T-helper 2 cell treated with Interferon-gamma antibody and Interleukin-4, amounts not matched to agents 100 ng/mL and 5 ng/mL, for 36 hours (primary cell): ENCODE measurements at regions not wholly inside any gene's neighbourhood (a gene's known extent, or its start where the extent isn't known, plus 50 kb on each side); places are given as distances from the start of the nearest gene placed in this dataset.
"Not testable (repeated sequence)": the region's sequence is repeated elsewhere in the genome, so short reads cannot be mapped to it uniquely, and the experiment has no call there.

ENCODE experiments used
- intact Hi-C: fragments of 100-400 bp; cut with micrococcal nuclease; formaldehyde crosslinking; loops from one replicate; pipeline ENCODE4 v1.15.1; 2023

DNA sequence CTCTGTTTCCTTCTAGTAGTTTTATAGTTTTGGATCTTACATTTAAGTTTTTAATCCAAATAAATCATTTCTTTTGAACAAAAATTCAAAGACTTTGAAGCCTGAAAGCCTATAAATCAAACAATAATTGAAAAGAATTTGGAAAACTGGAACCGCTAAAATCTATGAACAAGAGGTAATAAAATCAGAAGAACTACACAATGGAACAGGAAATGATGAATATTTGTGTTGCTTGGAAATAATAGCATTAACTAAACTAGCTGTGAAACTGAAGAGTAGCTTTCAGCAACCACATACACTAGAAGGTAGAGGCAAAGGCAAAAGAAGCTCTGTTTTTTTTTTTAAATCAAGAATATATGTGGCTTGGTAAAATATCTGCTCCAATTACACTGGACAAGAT, 147.9 kb upstream of the ABI3BP start:
- intact Hi-C loops: no loop called here

GRCh38 chr3:101138817-101139216, 145.6 kb upstream of the ABI3BP start:
- intact Hi-C loops: no loop called here

GRCh38 chr3:101134331-101134730, 141.1 kb upstream of the ABI3BP start:
- intact Hi-C loops: no loop called here

DNA sequence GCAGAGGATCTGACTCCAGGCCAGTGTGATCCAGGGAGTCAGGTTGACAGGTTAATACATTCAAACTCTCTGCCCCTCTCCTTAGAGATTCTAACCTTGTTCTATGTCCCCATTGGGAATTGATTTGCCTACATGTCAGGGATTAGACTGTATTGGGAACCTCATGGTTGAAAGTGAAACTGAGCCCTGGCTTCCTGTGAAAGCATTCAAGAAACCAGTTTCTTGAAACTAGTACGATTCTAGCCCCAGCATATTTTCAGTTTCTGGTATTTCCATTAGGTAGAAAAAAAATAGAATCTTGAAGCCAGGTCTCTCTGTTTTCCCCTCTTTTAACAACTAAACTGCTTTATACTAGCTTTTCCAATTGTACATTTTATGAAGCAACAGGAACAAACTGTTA, 140.4 kb upstream of the ABI3BP start:
- intact Hi-C loops: no loop called here

- intact Hi-C loops: not testable (repeated sequence)
These were observed 140.0 kb upstream of the ABI3BP start for GRCh38 chr3:101133197-101133596.

- intact Hi-C loops: no loop called here
These were observed 138.5 kb upstream of the ABI3BP start for GRCh38 chr3:101131767-101132166.

- intact Hi-C loops: no loop called here
These were observed 135.6 kb upstream of the ABI3BP start for GRCh38 chr3:101128786-101129185.

DNA sequence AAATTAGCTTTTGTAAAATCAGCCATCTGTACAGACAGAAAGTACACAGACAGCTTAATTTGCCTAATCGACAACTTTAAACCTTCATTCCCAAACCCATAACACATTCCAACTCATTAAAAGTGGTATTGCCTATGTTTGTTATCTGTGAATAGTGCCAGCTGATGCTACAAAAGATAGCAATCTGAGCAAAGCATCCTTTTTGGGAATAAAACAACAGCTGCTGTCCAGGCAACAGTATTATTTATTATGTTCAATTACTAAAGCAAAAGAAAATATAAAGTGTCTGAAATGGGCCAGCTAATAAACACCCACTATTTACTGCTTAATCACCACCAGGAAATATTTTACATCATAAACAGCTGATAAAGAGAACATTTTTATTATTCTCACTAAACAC, 134.8 kb upstream of the ABI3BP start:
- intact Hi-C loops: no loop called here

- intact Hi-C loops: no loop called here
These were observed 130.9 kb upstream of the ABI3BP start for GRCh38 chr3:101124125-101124524.

DNA sequence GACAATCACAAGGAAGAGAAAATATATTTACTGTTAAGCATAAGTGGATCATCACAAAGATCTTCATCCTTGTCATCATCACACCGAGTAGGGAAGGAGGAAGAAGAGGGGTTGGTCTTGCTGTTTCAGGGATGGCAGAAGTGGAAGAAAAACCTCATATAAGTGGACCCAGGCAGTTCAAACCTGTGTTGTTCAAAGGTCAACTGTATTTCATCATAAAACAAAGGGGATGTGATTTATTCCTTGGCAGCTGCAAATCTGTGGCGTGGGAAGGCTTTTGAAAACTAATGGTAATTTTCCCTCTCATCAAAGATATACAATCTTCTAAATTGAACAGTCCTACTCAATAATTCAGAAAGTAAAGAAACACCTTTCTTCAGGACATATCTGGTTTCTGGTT, 129.9 kb upstream of the ABI3BP start:
- intact Hi-C loops: no loop called here

DNA sequence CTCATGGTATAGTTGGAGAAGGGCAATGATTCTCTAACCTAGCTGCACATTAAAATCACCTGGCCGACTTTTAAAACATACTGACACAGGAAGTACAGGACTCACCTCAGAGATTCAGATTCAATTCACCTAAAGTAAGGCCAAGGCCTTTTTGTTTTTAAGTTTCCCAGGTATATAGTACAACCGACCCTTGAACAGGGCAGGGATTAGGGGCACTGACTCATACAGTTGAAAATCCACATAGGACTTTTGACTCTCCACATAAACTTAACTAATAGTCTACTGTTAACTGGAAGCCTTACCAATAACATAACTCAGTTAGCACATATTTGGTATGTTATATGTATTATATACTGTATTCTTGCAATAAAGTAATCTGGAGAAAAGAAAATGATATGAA, 129.5 kb upstream of the ABI3BP start:
- intact Hi-C loops: no loop called here

GRCh38 chr3:101120039-101120438, 126.8 kb upstream of the ABI3BP start:
- intact Hi-C loops: no loop called here

DNA sequence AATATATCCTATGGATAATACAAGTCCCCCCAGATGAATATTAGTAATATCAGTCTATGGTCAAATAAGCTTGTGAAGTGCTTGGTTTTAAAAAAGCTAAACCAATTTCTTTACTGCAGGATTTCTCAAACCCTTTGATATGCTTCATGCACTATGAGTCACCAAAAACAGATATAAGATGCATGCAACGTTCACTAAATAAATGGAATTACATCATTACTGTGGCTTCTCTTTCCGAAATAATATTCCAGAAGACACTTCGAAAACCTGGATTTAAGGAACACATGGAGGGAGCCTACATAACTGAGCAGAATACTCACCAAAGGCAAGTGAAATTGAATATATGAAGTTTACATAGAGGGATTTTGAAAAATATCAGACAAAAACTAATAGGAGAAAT, 126.3 kb upstream of the ABI3BP start:
- intact Hi-C loops: no loop called here

DNA sequence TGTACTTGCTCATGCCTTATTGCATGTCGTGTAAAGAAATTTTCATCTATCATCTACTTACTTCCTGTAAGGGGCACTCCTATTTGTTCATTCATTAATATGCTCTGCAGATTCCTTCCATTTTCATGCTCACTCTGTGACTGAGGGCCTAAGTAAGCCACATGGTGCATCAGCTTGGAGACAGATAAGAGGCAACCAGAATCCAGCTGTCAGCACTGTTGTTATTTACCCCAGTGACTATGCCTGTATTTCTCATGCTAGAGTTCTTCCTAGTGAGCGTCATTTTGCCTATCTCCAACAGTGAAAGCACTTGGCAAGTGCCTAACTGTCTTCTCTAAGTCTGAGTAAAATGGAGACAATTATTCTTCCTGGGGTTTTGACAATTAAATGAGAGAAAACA, 124.8 kb upstream of the ABI3BP start:
- intact Hi-C loops: no loop called here

DNA sequence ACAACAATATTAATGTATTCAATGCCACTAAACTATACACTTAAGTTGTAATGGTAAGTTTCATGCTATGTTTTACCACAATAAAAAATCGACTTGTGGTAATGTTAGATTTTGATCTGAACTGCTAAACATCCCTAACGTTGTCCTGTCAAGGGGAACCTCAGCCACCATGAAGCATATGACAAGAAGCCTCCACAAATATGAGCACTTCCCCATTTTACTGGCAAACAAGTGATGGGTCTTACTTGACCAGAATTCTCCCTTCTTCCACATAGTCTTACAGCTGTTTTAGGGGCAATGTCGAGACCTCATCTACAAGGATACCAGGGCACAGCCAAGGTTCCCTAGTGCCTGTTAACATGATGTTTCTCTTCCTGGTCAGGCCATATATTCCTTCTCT, 124.2 kb upstream of the ABI3BP start:
- intact Hi-C loops: no loop called here

GRCh38 chr3:101110295-101110694, 117.1 kb upstream of the ABI3BP start:
- intact Hi-C loops: not testable (repeated sequence)

GRCh38 chr3:101104321-101104720, 111.1 kb upstream of the ABI3BP start:
- intact Hi-C loops: no loop called here

- intact Hi-C loops: no loop called here
These were observed 109.6 kb upstream of the ABI3BP start for GRCh38 chr3:101102678-101103296.

DNA sequence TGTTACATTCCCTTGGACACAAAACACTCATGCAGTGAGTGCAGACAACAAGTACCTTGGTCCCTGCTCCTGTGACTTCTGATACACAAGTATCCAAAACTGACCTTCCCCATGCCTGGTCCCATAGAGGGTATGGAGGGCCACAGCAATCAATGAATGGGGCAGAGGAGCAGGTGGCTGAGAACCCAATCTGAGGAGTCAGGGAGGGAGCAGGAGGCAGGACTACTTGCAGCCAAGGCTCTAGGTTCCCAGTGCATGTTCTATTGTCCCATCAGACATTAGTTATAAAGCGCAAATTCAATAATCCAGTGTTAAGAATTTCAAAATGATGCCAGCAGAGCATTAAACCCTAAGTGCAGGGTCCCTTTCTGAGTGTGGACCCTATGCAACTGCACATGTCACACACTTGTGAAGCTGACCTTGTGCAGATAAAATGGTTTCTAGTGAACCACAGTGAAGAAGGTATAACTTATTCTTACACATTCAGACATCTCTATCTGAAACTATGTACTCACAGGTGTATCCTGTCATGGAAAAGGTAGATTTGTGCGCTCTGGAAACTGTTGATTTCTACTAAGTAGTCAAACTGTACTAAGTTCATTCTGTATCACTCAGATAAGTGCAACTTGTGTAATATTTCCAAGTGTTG, 107.3 kb upstream of the ABI3BP start:
- intact Hi-C loops: no loop called here

DNA sequence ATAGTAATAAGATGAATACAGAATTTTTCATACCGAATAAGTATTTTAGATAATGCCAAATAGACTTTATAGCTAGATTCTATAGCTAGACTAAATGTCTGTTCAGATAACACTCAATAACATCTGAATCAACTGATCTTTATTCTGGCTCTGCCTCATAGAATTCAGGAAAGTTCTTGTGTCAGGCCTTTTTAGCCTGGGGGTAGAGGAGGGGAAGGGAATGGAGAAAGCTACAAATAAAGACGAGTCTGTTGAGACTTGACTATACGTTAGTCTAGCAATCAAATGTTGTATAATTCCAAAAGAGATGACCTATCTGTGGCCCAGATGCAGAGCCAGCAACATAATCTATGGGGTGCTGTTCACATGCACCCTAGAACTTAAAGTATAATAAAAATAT, 106.6 kb upstream of the ABI3BP start:
- intact Hi-C loops: no loop called here

- intact Hi-C loops: no loop called here
These were observed 103.2 kb upstream of the ABI3BP start for GRCh38 chr3:101096444-101096843.

GRCh38 chr3:101095693-101096430, 102.6 kb upstream of the ABI3BP start:
- intact Hi-C loops: no loop called here

DNA sequence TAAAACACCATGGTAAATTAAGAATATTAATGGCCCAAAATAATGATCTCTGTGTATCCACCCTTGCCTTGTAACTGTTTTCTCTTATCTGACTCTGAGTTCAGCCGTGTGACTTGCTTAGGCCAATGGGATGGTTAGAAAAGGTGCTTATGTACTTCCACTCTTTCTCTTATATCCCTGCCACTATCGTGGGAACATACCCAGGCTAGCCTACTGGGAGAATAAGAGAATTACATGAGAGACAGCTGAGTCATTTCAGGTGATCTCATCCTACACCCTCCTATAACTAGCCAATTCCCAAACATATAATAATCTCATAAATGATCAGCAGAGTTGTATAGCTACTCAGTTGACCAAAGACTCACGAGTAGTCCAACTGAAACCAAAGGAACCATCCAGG, 98.3 kb upstream of the ABI3BP start:
- intact Hi-C loops: no loop called here
